ENCODE measurements at regions not wholly inside any gene's neighbourhood (a gene's known extent, or its start where the extent isn't known, plus 50 kb on each side); places are given as distances from the start of the nearest gene placed in this dataset.

GRCh38 chr16:6961704-6962103, 370.9 kb upstream of the RBFOX1 start:
- TF ChIP-seq, protein P1, sequence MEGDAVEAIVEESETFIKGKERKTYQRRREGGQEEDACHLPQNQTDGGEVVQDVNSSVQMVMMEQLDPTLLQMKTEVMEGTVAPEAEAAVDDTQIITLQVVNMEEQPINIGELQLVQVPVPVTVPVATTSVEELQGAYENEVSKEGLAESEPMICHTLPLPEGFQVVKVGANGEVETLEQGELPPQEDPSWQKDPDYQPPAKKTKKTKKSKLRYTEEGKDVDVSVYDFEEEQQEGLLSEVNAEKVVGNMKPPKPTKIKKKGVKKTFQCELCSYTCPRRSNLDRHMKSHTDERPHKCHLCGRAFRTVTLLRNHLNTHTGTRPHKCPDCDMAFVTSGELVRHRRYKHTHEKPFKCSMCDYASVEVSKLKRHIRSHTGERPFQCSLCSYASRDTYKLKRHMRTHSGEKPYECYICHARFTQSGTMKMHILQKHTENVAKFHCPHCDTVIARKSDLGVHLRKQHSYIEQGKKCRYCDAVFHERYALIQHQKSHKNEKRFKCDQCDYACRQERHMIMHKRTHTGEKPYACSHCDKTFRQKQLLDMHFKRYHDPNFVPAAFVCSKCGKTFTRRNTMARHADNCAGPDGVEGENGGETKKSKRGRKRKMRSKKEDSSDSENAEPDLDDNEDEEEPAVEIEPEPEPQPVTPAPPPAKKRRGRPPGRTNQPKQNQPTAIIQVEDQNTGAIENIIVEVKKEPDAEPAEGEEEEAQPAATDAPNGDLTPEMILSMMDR (IDR thresholded peaks at IDR 0.05; ENCODE audit: borderline replicate concordance, control extremely low read depth, extremely low read depth, insufficient read depth, missing control alignments): no peak
- no peak for DNase-seq (ENCODE audit: low spot score)
- in situ Hi-C loops (cut with MboI; ENCODE audit: low sequenced_read_pairs, unreplicated experiment): no loop called here

DNA sequence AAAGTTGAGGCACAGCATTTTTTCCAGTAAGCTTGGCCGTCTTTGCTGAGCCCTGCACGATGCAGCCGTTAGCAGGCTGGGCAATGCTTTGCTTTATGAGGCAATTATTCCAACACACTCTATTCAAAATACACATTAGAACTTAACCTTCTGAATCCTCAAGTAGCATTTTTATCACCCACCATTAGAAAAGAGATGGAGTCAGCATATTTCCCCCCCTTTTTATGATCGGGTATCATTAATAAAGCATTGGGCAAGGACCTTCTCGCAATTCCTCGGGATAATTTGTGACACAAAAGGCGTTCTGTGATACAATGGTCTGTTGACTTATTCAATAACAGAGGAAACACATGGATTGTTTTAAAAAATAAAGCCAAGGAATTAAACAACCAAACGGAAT, 374.5 kb upstream of the RBFOX1 start:
- DNase-seq (ENCODE audit: low spot score): no peak
- TF ChIP-seq, protein P1 (IDR thresholded peaks at IDR 0.05; ENCODE audit: borderline replicate concordance, control extremely low read depth, extremely low read depth, insufficient read depth, missing control alignments): no peak
- in situ Hi-C loops (cut with MboI; ENCODE audit: low sequenced_read_pairs, unreplicated experiment): no loop called here

GRCh38 chr16:6957681-6958080, 375.0 kb upstream of the RBFOX1 start:
- DNase-seq (ENCODE audit: low spot score): no peak
- TF ChIP-seq, protein P1 (IDR thresholded peaks at IDR 0.05; ENCODE audit: borderline replicate concordance, control extremely low read depth, extremely low read depth, insufficient read depth, missing control alignments): no peak
- in situ Hi-C loops (cut with MboI; ENCODE audit: low sequenced_read_pairs, unreplicated experiment): no loop called here

DNA sequence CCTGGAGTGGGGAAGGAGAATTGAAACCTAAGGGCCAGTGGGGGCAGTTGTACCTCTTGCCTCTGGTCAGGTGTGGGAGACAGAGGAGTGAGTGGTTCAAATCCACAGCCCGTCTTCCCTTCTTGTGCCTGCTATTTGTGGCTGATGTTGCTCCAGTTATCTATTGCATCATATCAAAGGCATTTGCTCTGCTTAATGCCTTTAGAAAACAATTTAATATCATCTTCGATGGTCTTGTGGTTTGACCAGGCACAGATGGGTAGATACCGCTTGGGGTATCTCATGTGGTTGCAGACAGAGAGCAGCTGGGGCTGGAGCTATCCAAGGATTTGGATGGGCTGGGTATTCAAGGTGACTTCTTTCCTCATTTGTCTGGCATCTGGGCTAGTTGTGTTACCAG, 376.1 kb upstream of the RBFOX1 start:
- no peak for DNase-seq (ENCODE audit: low spot score)
- in situ Hi-C loops (cut with MboI; ENCODE audit: low sequenced_read_pairs, unreplicated experiment): no loop called here
- TF ChIP-seq, protein P1 (IDR thresholded peaks at IDR 0.05; ENCODE audit: borderline replicate concordance, control extremely low read depth, extremely low read depth, insufficient read depth, missing control alignments): no peak

- DNase-seq (ENCODE audit: low spot score): no peak
- in situ Hi-C loops (cut with MboI; ENCODE audit: low sequenced_read_pairs, unreplicated experiment): no loop called here
- TF ChIP-seq, protein P1 (IDR thresholded peaks at IDR 0.05; ENCODE audit: borderline replicate concordance, control extremely low read depth, extremely low read depth, insufficient read depth, missing control alignments): no peak
Observed at GRCh38 chr16:6955303-6955702, 377.3 kb upstream of the RBFOX1 start.

GRCh38 chr16:6949240-6949639, 383.4 kb upstream of the RBFOX1 start:
- in situ Hi-C loops (cut with MboI; ENCODE audit: low sequenced_read_pairs, unreplicated experiment): no loop called here
- DNase-seq (ENCODE audit: low spot score): no peak
- TF ChIP-seq, protein P1 (IDR thresholded peaks at IDR 0.05; ENCODE audit: borderline replicate concordance, control extremely low read depth, extremely low read depth, insufficient read depth, missing control alignments): no peak

GRCh38 chr16:6947291-6947690, 385.4 kb upstream of the RBFOX1 start:
- in situ Hi-C loops (cut with MboI; ENCODE audit: low sequenced_read_pairs, unreplicated experiment): no loop called here
- no peak for DNase-seq (ENCODE audit: low spot score)
- TF ChIP-seq, protein P1 (IDR thresholded peaks at IDR 0.05; ENCODE audit: borderline replicate concordance, control extremely low read depth, extremely low read depth, insufficient read depth, missing control alignments): no peak

Measured in GM13976 (cell line).